PC-9 (cell line): ENCODE measurements at regions not wholly inside any gene's neighbourhood (a gene's known extent, or its start where the extent isn't known, plus 50 kb on each side); places are given as distances from the start of the nearest gene placed in this dataset.

Experiments used
- BruUV-seq: library from RNA; stranded (reverse); fragments of 400-500 nt; replicated peaks from 2 replicates; lab custom pipeline; 2021; lab: Mats Ljungman, UMichigan
- CTCF ChIA-PET: fragments of 300-600 bp; sonication (Branson Sonifier 250); formaldehyde crosslinking; loops from one replicate; lab custom pipeline; 2022; ENCODE audit warnings: antibody characterized with exemption; lab: Charles Lee
- POLR2A ChIA-PET: fragments of 300-600 bp; sonication (Branson Sonifier 250); formaldehyde crosslinking; loops from one replicate; lab custom pipeline; 2022; ENCODE audit warnings: antibody characterized with exemption; ENCODE audit not compliant: unreplicated experiment; lab: Charles Lee
- DNase-seq, 2 experiments: peaks; one replicate each; pipeline versions ENCODE4 v3.0.0 to v3.0.0-alpha.2; 2015 to 2022; ENCODE audit warnings: mixed read lengths in 1 of 2
- H2AFZ ChIP-seq: fragments of 200-600 bp; sonication (generic); 2 replicates; pipeline ENCODE4 v1.8.1; 2017; ENCODE audit warnings: antibody characterized with exemption
- H3F3A ChIP-seq: fragments of 200-600 bp; sonication (generic); 2 replicates; pipeline ENCODE4 v1.8.1; 2017; ENCODE audit warnings: antibody characterized with exemption, mild to moderate bottlenecking, low read depth; ENCODE audit not compliant: insufficient read depth
- H3K27ac ChIP-seq: fragments of 200-600 bp; sonication (generic); 2 replicates; pipeline ENCODE4 v1.6.1; 2016; ENCODE audit warnings: mixed run types
- H3K27me3 ChIP-seq: fragments of 200-600 bp; sonication (generic); 2 replicates; pipeline ENCODE4 v1.6.1; 2016; ENCODE audit warnings: low read depth, mixed run types; ENCODE audit not compliant: insufficient read depth
- H3K36me3 ChIP-seq: fragments of 200-600 bp; sonication (generic); 2 replicates; pipeline ENCODE4 v1.6.1; 2016; ENCODE audit warnings: low read depth, mixed run types
- H3K4me1 ChIP-seq: fragments of 200-600 bp; sonication (generic); replicated peaks from 2 replicates; pipeline ENCODE4 v1.6.1; 2016; ENCODE audit warnings: mixed run types; ENCODE audit not compliant: insufficient read depth
- H3K4me2 ChIP-seq: fragments of 200-600 bp; sonication (generic); 2 replicates; pipeline ENCODE4 v1.6.1; 2017; ENCODE audit warnings: mixed run types
- H3K4me3 ChIP-seq: fragments of 200-600 bp; sonication (generic); 2 replicates; pipeline ENCODE4 v1.6.1; 2016; ENCODE audit warnings: mixed run types
- H3K79me2 ChIP-seq: fragments of 200-600 bp; sonication (generic); 2 replicates; pipeline ENCODE4 v1.6.1; 2017; ENCODE audit warnings: low read depth, mixed run types
- H3K9me2 ChIP-seq: fragments of 200-600 bp; sonication (generic); 2 replicates; pipeline ENCODE4 v1.8.1; 2017; ENCODE audit warnings: mild to moderate bottlenecking; ENCODE audit not compliant: insufficient read depth
- H3K9me3 ChIP-seq: fragments of 200-600 bp; sonication (generic); 2 replicates; pipeline ENCODE4 v1.8.1; 2016; ENCODE audit warnings: low read depth; ENCODE audit not compliant: insufficient read depth
- H4K20me1 ChIP-seq: fragments of 200-600 bp; sonication (generic); 2 replicates; pipeline ENCODE4 v1.8.1; 2017; ENCODE audit not compliant: insufficient read depth
- EZH2 ChIP-seq: fragments of 200-600 bp; sonication (generic); IDR thresholded peaks from 2 replicates; pipeline ENCODE4 v1.8.0; 2017; ENCODE audit warnings: antibody characterized with exemption, low read depth
- intact Hi-C: fragments of 100-400 bp; cut with micrococcal nuclease; formaldehyde crosslinking; loops from one replicate; pipeline ENCODE4 v1.10.0; 2022; ENCODE audit not compliant: unreplicated experiment
- TF ChIP-seq, protein P1 (sequence below): fragments of 200-600 bp; sonication (generic); conservative IDR thresholded peaks from 2 replicates; pipeline ENCODE4 v1.6.1; 2017; ENCODE audit warnings: mixed run types, antibody characterized with exemption, mild to moderate bottlenecking, moderate library complexity

DNA sequence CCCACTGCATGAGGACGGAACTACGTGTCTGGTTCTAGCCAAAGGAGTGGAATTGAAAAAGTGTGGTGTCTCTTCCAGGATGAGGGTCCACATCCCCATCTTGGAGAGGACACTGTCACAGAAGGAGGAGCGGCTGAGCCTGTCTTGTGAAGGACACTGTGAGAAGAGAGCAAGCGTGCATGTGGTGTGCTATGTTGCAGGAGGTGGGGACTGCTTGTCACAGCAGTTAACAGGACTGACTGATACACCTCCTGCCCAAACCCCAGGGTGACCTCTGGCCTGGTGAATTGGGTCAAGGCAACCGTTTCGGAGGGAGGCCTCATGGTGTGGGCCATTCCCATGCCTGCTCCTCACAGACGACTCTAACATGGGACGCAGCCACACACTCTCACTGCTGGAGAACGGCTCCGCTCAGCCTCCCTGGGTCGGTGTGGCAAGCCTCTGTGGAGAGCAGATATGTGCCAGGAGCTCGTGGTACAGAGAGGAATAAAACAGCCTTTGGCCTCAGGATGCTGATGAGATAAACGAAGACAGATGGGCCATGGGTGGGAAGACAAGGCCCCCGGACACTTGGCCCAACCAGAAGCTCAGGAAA, 56.4 kb upstream of the RBFOX3 start:
- Histone ChIP-seq H3F3A (peaks cover 8% of the 10 kb centered on the region; the same call in 1 of the 2 replicates), H2AFZ (no peak overlapping the region), H3K79me2 (no peaks in the 10 kb centered on the region), H3K9me2 (no peaks in the 10 kb centered on the region), H4K20me1 (no peaks in the 10 kb centered on the region), H3K4me2 (no peak overlapping the region), H3K36me3 (no peaks in the 10 kb centered on the region), H3K27ac (no peak overlapping the region), H3K4me3 (no peak overlapping the region), H3K4me1 (peaks cover 6% of the 10 kb centered on the region), H3K9me3 (no peaks in the 10 kb centered on the region), H3K27me3 (peaks cover 64% of the 10 kb centered on the region)
- intact Hi-C loops = no loop called here
- BruUV-seq = no TSS peak
- TF ChIP-seq EZH2 = no peak
- TF ChIP-seq, protein P1, sequence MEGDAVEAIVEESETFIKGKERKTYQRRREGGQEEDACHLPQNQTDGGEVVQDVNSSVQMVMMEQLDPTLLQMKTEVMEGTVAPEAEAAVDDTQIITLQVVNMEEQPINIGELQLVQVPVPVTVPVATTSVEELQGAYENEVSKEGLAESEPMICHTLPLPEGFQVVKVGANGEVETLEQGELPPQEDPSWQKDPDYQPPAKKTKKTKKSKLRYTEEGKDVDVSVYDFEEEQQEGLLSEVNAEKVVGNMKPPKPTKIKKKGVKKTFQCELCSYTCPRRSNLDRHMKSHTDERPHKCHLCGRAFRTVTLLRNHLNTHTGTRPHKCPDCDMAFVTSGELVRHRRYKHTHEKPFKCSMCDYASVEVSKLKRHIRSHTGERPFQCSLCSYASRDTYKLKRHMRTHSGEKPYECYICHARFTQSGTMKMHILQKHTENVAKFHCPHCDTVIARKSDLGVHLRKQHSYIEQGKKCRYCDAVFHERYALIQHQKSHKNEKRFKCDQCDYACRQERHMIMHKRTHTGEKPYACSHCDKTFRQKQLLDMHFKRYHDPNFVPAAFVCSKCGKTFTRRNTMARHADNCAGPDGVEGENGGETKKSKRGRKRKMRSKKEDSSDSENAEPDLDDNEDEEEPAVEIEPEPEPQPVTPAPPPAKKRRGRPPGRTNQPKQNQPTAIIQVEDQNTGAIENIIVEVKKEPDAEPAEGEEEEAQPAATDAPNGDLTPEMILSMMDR = no peak
- ChIA-PET CTCF (no interaction called here), POLR2A (no interaction called here)
- DNase-seq = no peak

DNA sequence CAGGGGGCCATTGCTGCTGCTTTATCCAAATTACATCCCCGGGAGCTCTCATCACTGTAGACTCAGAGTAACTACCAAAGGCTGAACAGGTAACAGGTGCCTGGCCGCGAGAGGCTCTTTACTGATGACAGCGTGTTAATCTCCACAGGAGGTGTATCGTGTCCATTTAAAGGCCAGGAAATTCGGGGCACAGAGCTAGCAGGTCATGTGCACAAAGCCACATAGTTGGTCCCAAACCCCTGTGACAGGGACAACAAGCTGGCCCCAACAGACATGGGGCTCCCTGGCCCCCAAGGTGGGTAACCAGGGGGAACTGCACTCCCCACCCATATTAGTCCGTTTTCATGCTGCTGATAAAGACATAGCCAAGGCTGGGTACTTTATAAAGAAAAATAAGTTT, 55.3 kb upstream of the RBFOX3 start:
- Histone ChIP-seq H4K20me1 (no peaks in the 10 kb centered on the region), H3K4me2 (no peak overlapping the region), H3K4me3 (no peak overlapping the region), H3F3A (peaks cover 8% of the 10 kb centered on the region; the same call in 1 of the 2 replicates), H3K9me3 (no peaks in the 10 kb centered on the region), H3K27ac (no peak overlapping the region), H3K9me2 (no peaks in the 10 kb centered on the region), H3K27me3 (peaks cover 65% of the 10 kb centered on the region), H3K79me2 (no peaks in the 10 kb centered on the region), H3K4me1 (peaks cover 6% of the 10 kb centered on the region), H2AFZ (no peak overlapping the region), H3K36me3 (no peaks in the 10 kb centered on the region)
- intact Hi-C loops = no loop called here
- BruUV-seq = no TSS peak
- POLR2A ChIA-PET = no interaction called here
- CTCF ChIA-PET = no interaction called here
- DNase-seq = no peak
- no peak for TF ChIP-seq EZH2
- TF ChIP-seq, protein P1 = no peak

DNA sequence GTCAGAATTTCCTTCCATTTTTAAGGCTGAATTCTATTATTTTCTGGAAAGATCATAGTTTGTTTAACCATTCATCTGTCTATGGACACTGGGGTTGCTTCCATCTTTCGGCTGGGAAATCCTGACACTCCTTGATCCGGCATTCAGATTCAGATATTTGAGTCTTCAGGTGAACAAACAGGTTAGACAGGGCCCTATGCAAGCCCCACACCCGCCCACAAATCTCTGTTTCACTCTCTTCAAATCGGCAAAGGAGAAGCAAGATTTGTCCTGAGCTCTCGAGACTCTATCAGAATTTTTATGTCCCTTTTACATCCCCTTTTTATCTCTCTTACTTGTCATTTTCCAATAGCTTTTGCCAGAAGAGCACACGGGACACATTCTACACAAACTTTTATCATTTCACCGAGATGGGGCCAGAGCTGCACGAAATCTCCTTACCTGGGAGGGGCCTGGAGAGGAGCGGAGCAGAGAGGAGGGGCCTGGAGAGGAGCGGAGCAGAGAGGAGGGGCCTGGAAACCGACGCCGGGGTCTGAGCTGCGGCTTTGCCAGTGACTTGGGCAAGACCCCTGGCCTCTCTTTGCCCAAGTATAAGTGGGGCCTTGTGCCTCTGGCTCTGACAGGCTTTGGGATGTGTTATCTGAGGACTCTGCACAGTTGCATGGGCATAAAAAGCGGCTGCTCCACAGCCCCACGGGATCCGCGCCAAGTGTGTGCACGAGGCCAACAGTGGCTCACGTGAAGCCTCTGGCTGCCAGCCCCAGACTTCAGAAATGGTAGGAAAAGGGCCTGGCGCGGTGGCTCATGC, 54.3 kb upstream of the RBFOX3 start:
- H3K27me3 ChIP-seq = peaks cover 57% of the 10 kb centered on the region
- no peaks in the 10 kb centered on the region for H3K79me2 ChIP-seq
- H3K9me3 ChIP-seq = no peaks in the 10 kb centered on the region
- no peaks in the 10 kb centered on the region for H3K9me2 ChIP-seq
- BruUV-seq = no TSS peak
- no peaks in the 10 kb centered on the region for H3K36me3 ChIP-seq
- H3K4me3 ChIP-seq = peak overlapping the region; percentile 50; the same call in 1 of the 2 replicates
- peak; percentile 41 to 72 for DNase-seq
- ChIA-PET CTCF (no interaction called here), POLR2A (interaction anchor here (0.5 kb wide), 1 partner anchor 44 kb away, joined by 5 read pairs; no protein-coding TSS in a partner anchor)
- H3K4me2 ChIP-seq = peak overlapping the region; percentile 71
- peak overlapping the region; percentile 75; the same call in 1 of the 2 replicates for H2AFZ ChIP-seq
- no peak overlapping the region for H3K27ac ChIP-seq
- no peak for TF ChIP-seq EZH2
- TF ChIP-seq, protein P1 = no peak
- intact Hi-C loops = no loop called here
- H3F3A ChIP-seq = peaks cover 8% of the 10 kb centered on the region; the same call in 1 of the 2 replicates
- no peaks in the 10 kb centered on the region for H4K20me1 ChIP-seq
- peaks cover 6% of the 10 kb centered on the region for H3K4me1 ChIP-seq
